ENCODE measurements at regions not wholly inside any gene's neighbourhood (a gene's known extent, or its start where the extent isn't known, plus 50 kb on each side); places are given as distances from the start of the nearest gene placed in this dataset.

DNA sequence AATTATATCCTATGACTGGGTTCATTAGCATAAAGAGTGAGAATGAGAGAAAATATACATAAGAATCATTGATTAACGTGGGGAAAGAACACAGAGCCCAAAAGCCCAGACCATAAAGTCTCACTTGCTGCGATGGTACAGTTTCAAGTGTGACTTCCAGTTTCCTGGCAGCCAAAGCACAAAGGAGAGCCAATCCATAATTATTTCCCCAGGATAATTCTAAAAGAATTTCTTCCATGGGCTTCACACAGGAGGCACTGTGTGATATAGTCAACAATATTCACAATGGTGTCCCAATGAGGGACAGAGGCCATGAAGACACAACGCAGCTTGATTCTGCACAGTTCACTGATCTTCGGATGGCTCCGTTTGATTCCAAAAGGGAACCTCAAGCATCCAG, 321.6 kb downstream of the PLPP3 start:
- H3K27me3 ChIP-seq (ENCODE audit: insufficient read depth, low read length, poor library complexity, severe bottlenecking) = no peaks in the 10 kb centered on the region
- no peak overlapping the region for H3K4me3 ChIP-seq (ENCODE audit: low read length, poor library complexity, severe bottlenecking)
- H3K9ac ChIP-seq (ENCODE audit: low read depth, low read length, poor library complexity, severe bottlenecking) = no peak overlapping the region
- no peaks in the 10 kb centered on the region for H3K36me3 ChIP-seq (ENCODE audit: insufficient read depth, low read length)
- H3K79me2 ChIP-seq (ENCODE audit: insufficient read depth, low read length) = no peaks in the 10 kb centered on the region
- H2AFZ ChIP-seq (ENCODE audit: low read length) = no peak overlapping the region
- H3K9me2 ChIP-seq (replicated peaks; ENCODE audit: low read depth, low read length) = no peaks in the 10 kb centered on the region
- no peak overlapping the region for H3K4me2 ChIP-seq (ENCODE audit: low read depth, low read length, poor library complexity, severe bottlenecking)
- H4K20me1 ChIP-seq (ENCODE audit: insufficient read depth, low read length, poor library complexity, severe bottlenecking) = no peaks in the 10 kb centered on the region
- no peaks in the 10 kb centered on the region for H3K9me3 ChIP-seq (ENCODE audit: insufficient read depth, low read depth, low read length)
- no peaks in the 10 kb centered on the region for H3K4me1 ChIP-seq (ENCODE audit: insufficient read depth, low read length, poor library complexity, severe bottlenecking)
- TF ChIP-seq, protein P1, sequence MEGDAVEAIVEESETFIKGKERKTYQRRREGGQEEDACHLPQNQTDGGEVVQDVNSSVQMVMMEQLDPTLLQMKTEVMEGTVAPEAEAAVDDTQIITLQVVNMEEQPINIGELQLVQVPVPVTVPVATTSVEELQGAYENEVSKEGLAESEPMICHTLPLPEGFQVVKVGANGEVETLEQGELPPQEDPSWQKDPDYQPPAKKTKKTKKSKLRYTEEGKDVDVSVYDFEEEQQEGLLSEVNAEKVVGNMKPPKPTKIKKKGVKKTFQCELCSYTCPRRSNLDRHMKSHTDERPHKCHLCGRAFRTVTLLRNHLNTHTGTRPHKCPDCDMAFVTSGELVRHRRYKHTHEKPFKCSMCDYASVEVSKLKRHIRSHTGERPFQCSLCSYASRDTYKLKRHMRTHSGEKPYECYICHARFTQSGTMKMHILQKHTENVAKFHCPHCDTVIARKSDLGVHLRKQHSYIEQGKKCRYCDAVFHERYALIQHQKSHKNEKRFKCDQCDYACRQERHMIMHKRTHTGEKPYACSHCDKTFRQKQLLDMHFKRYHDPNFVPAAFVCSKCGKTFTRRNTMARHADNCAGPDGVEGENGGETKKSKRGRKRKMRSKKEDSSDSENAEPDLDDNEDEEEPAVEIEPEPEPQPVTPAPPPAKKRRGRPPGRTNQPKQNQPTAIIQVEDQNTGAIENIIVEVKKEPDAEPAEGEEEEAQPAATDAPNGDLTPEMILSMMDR (conservative IDR thresholded peaks at IDR 0.05; ENCODE audit: low read length) = no peak
- no peak for TF ChIP-seq EZH2phosphoT487 (IDR thresholded peaks at IDR 0.05; ENCODE audit: borderline replicate concordance)
- H3F3A ChIP-seq (ENCODE audit: low read depth) = no peaks in the 10 kb centered on the region

DNA sequence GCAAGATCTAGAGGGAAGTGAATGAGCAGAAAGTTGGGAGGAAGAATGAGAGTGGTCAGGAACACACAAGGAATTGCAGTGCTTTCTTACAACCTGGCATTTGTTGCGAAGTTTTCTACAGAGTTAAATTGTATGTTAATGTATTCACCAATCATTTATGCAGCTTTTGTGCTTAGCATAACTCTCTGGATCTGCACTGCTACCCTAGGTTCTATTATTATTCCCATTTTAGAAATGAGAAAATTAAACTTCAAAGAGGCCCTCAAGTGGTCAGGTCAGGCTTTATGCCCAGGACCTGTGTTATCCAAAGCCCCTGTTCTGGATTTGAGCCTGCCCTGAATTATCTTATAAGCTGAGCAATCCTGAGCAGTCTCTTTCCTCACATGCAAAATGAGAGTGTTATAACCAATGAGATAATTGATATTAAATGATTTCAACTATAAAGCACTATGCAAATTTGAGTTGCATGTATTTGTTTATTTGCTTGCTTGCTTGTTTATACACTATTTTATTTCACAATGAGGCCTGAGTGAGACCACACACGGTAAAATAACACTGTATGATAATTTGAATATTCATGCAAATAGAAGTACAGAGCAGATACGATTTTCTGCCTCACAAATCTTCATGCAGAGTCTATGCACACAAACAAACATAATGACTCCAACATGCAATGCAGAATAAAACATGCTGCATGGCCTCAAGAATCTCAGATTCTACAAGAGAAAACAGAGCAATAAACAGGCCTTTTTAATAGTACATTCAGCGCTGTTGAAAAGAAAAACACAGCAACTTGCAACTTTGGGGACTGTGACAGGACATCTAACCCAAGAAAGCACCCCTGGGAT, 323.0 kb downstream of the PLPP3 start:
- H2AFZ ChIP-seq (ENCODE audit: low read length) = no peak overlapping the region
- no peak overlapping the region for H3K4me2 ChIP-seq (ENCODE audit: low read depth, low read length, poor library complexity, severe bottlenecking)
- H4K20me1 ChIP-seq (ENCODE audit: insufficient read depth, low read length, poor library complexity, severe bottlenecking) = no peaks in the 10 kb centered on the region
- no peaks in the 10 kb centered on the region for H3K9me3 ChIP-seq (ENCODE audit: insufficient read depth, low read depth, low read length)
- H3K4me3 ChIP-seq (ENCODE audit: low read length, poor library complexity, severe bottlenecking) = no peak overlapping the region
- no peaks in the 10 kb centered on the region for H3F3A ChIP-seq (ENCODE audit: low read depth)
- no peak overlapping the region for H3K9ac ChIP-seq (ENCODE audit: low read depth, low read length, poor library complexity, severe bottlenecking)
- no peaks in the 10 kb centered on the region for H3K9me2 ChIP-seq (replicated peaks; ENCODE audit: low read depth, low read length)
- no peaks in the 10 kb centered on the region for H3K4me1 ChIP-seq (ENCODE audit: insufficient read depth, low read length, poor library complexity, severe bottlenecking)
- no peaks in the 10 kb centered on the region for H3K79me2 ChIP-seq (ENCODE audit: insufficient read depth, low read length)
- H3K36me3 ChIP-seq (ENCODE audit: insufficient read depth, low read length) = no peaks in the 10 kb centered on the region
- no peaks in the 10 kb centered on the region for H3K27me3 ChIP-seq (ENCODE audit: insufficient read depth, low read length, poor library complexity, severe bottlenecking)
- TF ChIP-seq EZH2phosphoT487 (IDR thresholded peaks at IDR 0.05; ENCODE audit: borderline replicate concordance) = no peak
- TF ChIP-seq, protein P1 (conservative IDR thresholded peaks at IDR 0.05; ENCODE audit: low read length) = no peak

DNA sequence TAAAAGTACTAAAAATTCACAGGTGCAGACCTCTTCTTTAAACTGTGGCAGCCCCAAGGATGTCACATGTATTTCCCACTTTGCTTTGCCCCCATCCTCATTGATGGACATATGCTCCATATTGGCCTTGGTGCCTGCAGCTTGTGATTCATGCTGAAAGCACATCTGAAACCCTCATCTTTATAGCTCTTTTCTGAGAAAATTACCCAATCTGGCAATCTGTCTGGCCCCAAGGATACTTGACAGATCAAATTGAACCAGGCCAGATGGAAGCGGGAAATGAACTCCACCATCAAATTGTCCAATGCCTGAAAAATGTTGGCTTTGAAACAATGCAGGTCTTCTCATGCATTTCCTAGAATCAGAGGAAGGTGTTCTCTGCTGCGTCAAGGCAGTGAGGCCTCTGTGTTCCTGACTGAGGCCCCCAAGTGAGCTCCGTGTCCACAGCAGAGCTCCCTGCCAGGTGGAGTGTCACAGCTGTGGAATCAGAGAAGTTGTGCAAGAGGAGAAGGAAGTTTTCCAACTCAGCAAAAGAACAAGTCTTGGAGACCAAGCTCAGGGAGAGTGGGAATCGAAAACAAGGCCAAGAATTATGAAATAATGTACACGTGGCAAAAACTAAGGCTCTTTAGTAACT, 323.7 kb downstream of the PLPP3 start:
- no peaks in the 10 kb centered on the region for H3K36me3 ChIP-seq (ENCODE audit: insufficient read depth, low read length)
- no peaks in the 10 kb centered on the region for H3K9me3 ChIP-seq (ENCODE audit: insufficient read depth, low read depth, low read length)
- no peaks in the 10 kb centered on the region for H3K27me3 ChIP-seq (ENCODE audit: insufficient read depth, low read length, poor library complexity, severe bottlenecking)
- no peaks in the 10 kb centered on the region for H3K9me2 ChIP-seq (replicated peaks; ENCODE audit: low read depth, low read length)
- H3K9ac ChIP-seq (ENCODE audit: low read depth, low read length, poor library complexity, severe bottlenecking) = no peak overlapping the region
- no peaks in the 10 kb centered on the region for H3K79me2 ChIP-seq (ENCODE audit: insufficient read depth, low read length)
- H4K20me1 ChIP-seq (ENCODE audit: insufficient read depth, low read length, poor library complexity, severe bottlenecking) = no peaks in the 10 kb centered on the region
- no peak overlapping the region for H3K4me2 ChIP-seq (ENCODE audit: low read depth, low read length, poor library complexity, severe bottlenecking)
- H3F3A ChIP-seq (ENCODE audit: low read depth) = no peaks in the 10 kb centered on the region
- H3K4me1 ChIP-seq (ENCODE audit: insufficient read depth, low read length, poor library complexity, severe bottlenecking) = no peaks in the 10 kb centered on the region
- H2AFZ ChIP-seq (ENCODE audit: low read length) = no peak overlapping the region
- no peak overlapping the region for H3K4me3 ChIP-seq (ENCODE audit: low read length, poor library complexity, severe bottlenecking)
- no peak for TF ChIP-seq EZH2phosphoT487 (IDR thresholded peaks at IDR 0.05; ENCODE audit: borderline replicate concordance)
- TF ChIP-seq, protein P1 (conservative IDR thresholded peaks at IDR 0.05; ENCODE audit: low read length) = no peak

Data from Loucy (cell line).